ENCODE measurements at regions not wholly inside any gene's neighbourhood (a gene's known extent, or its start where the extent isn't known, plus 50 kb on each side); places are given as distances from the start of the nearest gene placed in this dataset.

DNA sequence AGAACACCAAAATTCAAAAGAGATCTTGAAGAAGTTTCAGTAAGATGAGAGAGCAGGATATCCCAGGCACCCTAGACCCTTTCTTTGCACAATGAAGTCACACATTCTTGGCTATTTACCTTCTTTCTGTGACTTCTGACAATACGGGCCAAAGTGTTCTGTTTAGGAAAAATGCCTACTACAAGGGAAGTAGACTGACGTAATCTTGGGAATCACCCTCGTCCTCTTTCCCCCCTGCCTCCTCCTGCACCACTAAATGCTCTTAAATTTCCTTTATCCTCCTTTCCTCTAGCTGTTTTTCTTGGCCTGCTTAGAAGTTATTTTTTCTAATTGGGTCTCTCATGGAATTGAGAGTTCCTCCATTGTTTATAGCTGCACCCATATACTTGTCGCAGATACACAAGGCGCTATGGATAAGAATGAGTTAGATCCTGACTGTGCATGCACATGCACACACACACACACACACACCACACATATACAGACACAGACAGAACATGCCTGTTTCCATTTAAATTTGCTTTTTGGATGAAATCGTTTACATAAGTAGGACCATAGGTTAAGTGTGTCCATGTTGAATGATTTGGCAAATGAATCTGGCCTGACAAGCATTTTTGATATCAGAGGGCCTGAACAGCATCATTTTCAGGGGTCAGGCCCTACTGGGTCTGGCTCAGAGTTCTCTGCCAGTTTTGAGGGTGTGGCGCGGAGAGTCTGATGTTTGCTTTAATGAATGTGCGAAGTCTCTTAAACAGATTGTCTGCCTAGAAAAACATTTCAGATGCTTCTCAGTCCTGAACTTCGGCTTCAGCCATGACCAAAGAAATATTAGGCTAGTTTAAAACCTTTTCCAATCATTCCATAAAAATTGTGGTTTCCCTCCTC lies 131.9 kb upstream of the NT5C1B start:
- TF ChIP-seq CTCF (IDR thresholded peaks at IDR 0.05) (no peak), POLR2A (IDR thresholded peaks at IDR 0.05) (no peak)
